Right lung (tissue), 2 donors: ENCODE measurements at regions not wholly inside any gene's neighbourhood (a gene's known extent, or its start where the extent isn't known, plus 50 kb on each side); places are given as distances from the start of the nearest gene placed in this dataset.
A peak's percentile ranks its signal among the peaks of the same experiment; 100 is the strongest.

ENCODE experiments used
- DNase-seq, 2 donors: peaks; one replicate each; pipeline ENCODE4 v3.0.0-alpha.2; 2013

DNA sequence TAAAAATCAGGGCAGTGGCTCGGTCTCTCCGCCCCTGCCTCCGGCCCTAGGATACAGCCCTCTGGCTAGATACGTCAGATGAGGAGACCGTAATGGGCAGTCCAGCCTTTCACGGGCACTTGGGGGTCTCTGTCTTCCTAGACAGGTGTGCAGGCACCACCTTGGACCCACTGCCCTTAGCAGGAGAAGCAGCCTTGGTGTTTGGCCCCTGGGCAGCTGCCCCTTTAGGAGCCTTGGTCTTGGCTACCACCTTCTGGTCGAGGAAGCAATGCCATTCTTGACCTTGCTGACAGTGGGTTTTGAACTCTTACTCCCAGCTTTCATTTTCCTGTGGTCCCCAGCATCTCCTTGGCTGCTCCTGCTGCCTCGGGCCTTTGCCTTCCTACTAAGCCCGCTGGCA lies 149.7 kb upstream of the FRMD4B start:
- no peak for DNase-seq

DNA sequence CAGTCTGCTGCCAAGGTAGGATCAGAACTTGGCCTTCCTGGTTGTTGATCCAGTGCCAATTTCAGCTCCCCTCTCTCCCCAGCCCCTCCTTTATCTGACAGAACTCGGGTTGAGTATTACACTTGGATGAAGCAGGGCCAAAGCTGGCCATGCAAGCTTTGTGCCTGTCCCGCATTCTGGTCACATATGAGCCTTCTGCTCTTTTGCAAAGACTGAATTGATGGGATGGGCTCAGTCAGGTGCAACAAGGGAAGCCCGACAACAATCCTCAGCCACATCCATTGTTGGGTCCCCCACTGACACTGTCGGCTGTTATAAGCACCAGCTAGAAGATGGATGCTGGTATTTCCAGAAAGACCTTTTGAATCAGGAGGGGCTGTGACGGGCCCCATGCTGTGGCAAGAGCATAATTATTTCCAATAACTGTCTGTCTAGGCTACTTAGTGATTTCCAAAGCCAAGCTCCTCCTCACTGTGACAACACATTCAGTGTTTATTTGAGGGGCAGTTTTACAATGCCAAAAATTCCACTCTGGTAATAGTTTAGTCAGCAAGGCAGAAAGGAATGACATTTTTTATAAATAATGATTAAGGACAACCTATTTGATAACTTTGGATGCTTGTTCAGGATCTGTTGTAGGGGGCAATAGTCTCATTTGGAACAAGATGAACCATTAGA lies 146.8 kb upstream of the FRMD4B start:
- no peak for DNase-seq

DNA sequence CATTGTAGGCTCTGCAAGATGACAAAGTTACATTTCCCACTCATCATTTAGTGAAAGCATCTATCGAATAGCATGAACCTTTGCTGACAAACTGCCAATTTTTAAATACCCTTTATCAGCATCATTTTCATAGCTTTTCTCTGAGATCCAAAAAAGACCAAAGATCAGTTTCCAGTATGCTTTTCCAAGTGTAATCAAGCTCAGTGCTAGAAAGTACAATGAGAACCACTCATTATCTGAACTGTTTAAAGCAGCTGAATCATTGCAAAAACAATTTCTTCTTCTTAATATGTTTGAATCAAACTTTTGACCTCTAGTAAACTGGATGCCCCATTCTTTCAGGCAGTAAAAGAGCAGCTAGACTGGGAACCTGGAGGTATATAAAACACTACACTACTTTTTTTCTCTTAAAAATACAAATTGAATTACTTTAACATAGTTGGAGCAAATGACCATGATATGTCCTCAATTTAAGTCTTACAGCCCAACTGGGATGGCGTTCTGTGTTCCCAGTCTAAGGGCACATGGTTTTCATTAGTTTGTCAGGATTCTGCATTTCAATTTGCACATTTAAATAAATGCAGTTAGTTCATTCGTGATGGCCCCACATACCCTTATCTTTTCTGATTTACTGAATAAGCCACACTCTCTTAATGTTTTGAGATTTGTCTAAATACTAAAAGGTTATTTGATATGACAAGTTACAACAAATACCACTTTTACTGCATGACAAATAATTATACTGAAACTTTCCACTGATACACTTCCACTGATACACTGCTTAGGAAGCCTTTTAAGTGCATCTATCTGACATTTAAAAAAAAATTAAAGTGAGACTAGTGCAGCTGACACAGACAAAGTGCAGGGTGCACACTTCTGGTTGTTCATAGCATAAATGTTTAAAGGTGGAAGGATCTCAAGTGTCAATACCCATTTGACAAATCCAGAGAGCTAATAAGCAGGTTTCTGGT lies 146.0 kb upstream of the FRMD4B start:
- no peak for DNase-seq

GRCh38 chr3:69530554-69530953 lies 144.7 kb upstream of the FRMD4B start:
- DNase-seq, result no peak

DNA sequence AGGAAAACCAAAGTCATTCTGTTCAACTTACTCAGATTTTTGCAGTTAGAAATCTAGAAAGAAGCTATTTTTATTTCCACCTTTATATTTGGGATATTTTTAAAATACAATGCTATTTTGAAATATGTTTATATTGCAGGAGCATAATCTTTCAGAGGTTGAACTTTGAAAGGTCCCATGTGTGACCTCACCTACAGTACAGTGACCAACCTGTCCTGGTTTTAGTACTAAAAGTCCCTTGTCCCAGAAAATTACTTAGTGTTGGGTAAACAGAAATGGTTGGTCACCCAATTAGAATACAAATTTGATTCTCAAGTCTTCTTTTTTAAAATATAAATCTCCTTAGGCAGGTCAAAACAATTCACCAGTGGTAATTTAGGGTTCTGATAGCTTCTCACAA lies 141.6 kb upstream of the FRMD4B start:
- no peak for DNase-seq

GRCh38 chr3:69524816-69525215 lies 138.9 kb upstream of the FRMD4B start:
- DNase-seq, result no peak

DNA sequence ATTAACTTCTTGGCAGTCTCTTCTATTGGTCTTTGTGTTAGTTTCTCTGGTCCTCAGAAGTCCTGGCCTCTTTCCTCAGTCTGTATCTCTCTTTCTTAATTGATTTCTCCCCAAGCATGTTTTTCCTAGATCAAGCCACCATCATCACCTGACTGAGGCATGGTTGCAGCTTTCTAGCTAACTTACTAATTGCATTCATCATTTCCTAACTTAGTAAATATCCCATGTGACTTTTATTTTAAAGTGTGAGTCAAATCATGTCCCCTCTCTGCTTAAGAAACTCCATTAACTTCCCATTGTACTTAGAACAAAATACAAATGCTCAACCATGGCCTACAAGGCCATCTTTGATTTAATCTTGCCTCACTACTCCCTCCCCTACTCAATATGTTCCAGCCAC lies 135.4 kb upstream of the FRMD4B start:
- DNase-seq, result no peak

GRCh38 chr3:69511361-69511760 lies 125.5 kb upstream of the FRMD4B start:
- DNase-seq, result no peak

- DNase-seq, result peak in 1 of 2 donors; percentile 60
Observed at GRCh38 chr3:69510481-69511030, 124.7 kb upstream of the FRMD4B start.

- no peak for DNase-seq
Observed at GRCh38 chr3:69509288-69509687, 123.4 kb upstream of the FRMD4B start.

DNA sequence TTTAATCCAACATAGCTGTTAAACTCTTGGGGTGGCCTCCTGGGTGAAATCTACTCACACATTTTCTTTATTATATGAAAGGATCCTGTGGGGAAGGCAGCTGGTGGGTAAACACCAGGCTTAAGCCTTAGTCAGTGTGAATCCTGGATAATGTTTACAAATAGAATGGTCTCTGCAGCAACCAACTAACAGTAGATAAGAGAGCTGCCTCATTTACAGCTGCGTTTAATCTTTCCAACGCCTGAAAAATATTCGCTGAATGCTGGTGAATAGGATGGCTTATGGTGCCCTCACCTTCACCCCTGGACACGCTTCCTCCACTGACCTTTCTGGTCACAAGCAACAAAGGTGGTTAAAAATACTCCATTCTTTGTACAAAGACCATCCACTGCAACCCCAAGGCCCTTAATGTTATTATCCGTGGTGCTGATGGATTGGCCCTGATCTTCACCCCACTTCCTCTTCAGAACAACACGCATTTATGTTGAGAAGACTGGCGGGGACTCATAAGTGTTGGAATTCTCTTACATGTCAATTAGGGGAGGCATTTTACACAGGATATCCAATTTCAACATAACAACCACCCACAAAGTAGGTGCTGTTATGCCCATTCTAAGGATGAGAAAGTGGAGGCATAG lies 120.0 kb upstream of the FRMD4B start:
- peak; percentile 79 to 83 for DNase-seq

GRCh38 chr3:69504232-69504631 lies 118.3 kb upstream of the FRMD4B start:
- no peak for DNase-seq

- DNase-seq, result no peak
Observed at GRCh38 chr3:69500604-69501003, 114.7 kb upstream of the FRMD4B start.

DNA sequence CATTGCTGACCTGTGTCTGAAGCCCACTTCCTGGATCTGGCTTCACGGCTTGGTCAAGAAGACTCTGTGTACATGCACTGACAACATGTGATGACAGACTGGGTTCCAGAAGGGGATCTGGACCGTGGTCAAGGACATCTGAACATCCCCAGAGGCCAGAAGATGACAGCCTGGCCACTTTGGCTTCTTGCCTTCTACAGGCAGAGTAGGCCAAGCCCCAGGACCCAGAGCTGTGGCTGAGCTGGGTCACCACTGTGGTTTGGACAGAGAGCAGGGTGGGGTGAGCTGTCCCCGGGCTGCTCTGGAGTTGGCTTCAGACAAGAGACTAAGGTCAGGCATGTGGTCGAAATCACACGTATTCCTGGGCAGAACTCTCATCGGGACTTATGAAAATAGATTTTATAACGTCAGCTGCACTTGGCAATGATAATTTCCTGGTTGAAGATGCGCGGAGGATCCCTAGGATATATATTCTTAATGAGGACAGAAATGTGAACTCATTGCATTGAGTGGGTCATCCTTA lies 114.1 kb upstream of the FRMD4B start:
- no peak for DNase-seq

- no peak for DNase-seq
Observed at GRCh38 chr3:69499422-69499821, 113.5 kb upstream of the FRMD4B start.

DNA sequence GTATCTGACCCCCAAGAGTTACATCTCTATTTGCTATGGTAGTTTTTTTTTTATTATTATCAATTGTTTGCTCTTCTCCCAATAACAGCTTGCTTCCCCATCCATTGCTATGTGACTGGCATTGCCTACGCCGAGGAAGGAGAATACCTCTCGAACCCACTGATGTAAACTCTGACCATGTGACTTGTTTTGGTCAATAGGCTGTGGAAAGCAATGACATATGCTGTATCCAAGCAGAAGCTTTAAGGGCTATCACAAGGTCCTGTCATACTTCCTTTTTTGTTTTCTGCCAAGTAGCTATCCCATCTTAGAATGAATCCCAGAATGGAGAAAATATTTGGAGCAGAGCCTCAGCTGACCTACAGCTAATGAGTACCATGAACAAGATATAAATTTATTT lies 111.0 kb upstream of the FRMD4B start:
- no peak for DNase-seq

- no peak for DNase-seq
Observed at GRCh38 chr3:69494185-69494584, 108.3 kb upstream of the FRMD4B start.

- no peak for DNase-seq
Observed at GRCh38 chr3:69493157-69493556, 107.3 kb upstream of the FRMD4B start.

GRCh38 chr3:69491975-69492374 lies 106.1 kb upstream of the FRMD4B start:
- no peak for DNase-seq

DNA sequence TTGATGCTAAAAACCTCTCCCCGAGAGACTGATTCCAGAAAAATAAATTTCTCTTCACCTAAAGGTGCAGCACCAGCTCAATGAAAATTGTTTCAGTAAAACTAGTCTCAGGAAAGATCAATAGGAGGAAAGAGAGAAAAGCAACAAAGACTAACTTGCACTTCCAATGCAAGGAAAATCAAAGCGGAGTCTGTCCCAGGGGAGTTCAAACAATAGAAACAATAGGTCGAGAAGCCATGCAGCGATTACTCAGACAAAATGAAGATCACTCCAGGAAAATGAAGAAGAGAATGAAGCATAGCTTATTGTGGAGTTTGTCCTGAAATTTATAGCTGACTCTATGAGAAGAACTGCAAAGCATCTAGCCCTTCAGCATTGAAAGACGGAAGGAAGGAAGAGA lies 105.1 kb upstream of the FRMD4B start:
- DNase-seq, result no peak

DNA sequence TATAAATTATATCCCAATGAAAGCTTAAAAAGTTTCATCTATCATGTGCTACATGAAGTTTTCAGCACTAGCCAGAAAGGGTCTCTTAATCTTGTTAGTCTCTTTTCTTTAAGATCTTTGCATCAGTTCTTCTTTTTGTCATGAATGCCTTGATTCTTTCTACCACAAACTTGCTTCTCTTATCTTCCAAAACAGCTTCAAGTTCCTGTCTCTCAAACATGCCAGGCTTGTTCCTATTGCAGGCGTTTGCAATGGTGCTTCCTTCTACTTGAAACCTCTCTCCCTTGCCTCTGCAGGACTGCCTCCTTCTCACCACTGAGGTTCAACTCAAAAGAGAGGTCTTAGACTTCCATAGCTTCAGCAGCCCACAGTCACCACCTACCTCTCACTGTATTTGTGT lies 104.3 kb upstream of the FRMD4B start:
- DNase-seq, result no peak

DNA sequence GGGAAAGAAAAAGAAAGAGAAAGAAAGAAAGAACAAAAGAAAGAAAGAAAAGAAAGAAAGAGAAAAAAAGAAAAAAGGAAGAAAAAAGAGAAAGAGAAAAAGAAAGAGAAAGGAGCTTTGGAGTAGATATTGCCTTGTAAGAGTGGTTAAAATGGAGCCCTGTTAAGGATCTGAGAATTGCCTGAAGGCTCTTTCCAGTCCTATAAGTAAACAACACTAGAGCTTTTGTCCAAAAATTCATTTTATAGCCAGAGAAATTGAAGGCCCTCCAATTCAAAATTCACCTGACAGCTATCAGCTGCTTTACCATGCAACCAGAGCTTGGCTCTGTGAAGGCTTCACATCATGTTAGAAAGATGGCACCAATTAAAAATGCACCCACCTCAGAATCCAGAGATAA lies 102.1 kb upstream of the FRMD4B start:
- DNase-seq, result no peak
